ENCODE measurements at regions not wholly inside any gene's neighbourhood (a gene's known extent, or its start where the extent isn't known, plus 50 kb on each side); places are given as distances from the start of the nearest gene placed in this dataset.
"Not testable (repeated sequence)": the region's sequence is repeated elsewhere in the genome, so short reads cannot be mapped to it uniquely, and the experiment has no call there.

DNA sequence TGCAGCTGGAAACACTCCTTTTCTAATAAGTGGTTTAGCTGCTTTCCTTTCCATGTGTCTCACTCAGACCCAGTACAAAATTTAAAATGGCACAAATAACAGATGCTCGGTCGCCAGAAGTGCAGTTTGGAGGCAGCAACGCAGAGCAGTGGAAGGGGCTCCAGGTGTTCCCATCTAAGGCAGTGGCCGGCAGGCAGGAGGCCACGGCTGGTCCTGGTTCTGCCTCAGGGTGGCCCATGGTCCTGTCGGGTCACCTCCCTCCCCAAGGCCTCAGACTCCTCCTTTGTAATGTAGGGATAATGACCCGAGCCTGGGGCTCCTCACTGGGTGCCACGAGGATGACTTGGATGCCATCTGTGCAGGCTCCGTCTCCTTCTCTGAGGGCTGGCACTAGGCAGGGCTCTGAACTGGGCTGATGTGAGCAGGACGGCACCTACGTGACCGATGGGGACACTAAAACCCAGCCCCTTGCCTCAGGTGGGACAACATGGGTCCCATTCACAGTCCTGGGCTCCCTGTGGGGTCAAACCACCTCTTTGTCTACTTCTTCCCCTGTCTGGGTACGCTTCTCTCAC is 80.9 kb upstream of the SLC66A3 start:
- ATAC-seq (no peak), DNase-seq (no peak)
- Mint-ChIP-seq H3K4me1 (peaks cover 0 to 3% (median 1%) of the 10 kb centered on the region in 4 donors), H3K36me3 (no peaks in the 10 kb centered on the region), H3K27me3 (peaks cover 13 to 35% (median 31%) of the 10 kb centered on the region in 5 donors), H3K9me3 (peaks cover 0 to 3% (median 0%) of the 10 kb centered on the region in 9 donors), H3K4me3 (no peak overlapping the region), H3K27ac (no peak overlapping the region)
- POLR2A ChIA-PET, result no interaction called here

DNA sequence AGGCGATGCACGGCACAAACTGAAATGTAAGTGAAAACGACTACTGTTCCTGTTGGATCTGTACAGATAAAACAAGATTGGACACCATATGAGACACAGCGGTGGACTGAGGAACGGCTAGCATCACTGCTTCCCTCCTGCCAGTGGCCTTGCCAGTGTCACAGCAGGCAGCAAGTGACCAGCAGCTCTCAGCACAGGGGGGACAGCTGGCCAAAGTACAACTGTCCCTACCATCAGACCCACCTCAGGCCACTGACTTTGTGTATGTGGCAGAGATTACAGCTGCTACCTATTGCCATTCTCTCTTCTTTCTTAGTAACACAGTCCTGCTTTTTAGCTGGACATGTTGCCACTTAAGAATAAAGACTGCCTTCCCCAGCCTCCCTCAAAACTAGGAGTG is 80.0 kb upstream of the SLC66A3 start:
- peaks cover 10 to 41% (median 28%) of the 10 kb centered on the region in 5 donors for H3K27me3 Mint-ChIP-seq
- POLR2A ChIA-PET, result no interaction called here
- no peak for DNase-seq
- no peak for ATAC-seq
- H3K4me1 Mint-ChIP-seq, result peaks cover 0 to 3% (median 1%) of the 10 kb centered on the region in 4 donors
- H3K36me3 Mint-ChIP-seq, result no peaks in the 10 kb centered on the region
- H3K27ac Mint-ChIP-seq, result no peak overlapping the region
- H3K9me3 Mint-ChIP-seq, result peaks cover 0 to 3% (median 0%) of the 10 kb centered on the region in 9 donors
- no peak overlapping the region for H3K4me3 Mint-ChIP-seq

DNA sequence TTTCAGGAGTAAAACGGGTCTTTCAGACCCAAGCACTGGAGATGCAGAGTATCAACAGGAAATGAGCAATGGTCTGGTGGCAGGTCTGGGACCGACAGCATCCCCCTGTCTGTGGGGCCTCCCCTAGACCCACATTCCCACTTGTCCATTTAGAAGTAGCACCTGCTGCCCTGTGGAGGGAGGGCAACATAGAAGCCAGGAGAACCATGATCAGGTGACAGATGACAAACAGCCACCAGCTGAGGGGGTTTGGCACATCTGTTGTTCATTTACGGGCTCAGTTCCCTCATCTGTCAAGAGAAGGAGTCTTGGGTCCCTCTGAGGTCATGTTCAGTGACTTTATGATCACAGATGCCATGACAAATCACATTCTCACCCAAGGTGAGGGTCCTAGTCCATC is 77.9 kb upstream of the SLC66A3 start:
- Mint-ChIP-seq H3K27me3 (peaks cover 4 to 31% (median 19%) of the 10 kb centered on the region in 5 donors), H3K4me3 (no peak overlapping the region), H3K4me1 (no peaks in the 10 kb centered on the region), H3K27ac (no peak overlapping the region), H3K9me3 (no peaks in the 10 kb centered on the region), H3K36me3 (no peaks in the 10 kb centered on the region)
- no peak for DNase-seq
- ATAC-seq, result no peak
- POLR2A ChIA-PET, result no interaction called here

DNA sequence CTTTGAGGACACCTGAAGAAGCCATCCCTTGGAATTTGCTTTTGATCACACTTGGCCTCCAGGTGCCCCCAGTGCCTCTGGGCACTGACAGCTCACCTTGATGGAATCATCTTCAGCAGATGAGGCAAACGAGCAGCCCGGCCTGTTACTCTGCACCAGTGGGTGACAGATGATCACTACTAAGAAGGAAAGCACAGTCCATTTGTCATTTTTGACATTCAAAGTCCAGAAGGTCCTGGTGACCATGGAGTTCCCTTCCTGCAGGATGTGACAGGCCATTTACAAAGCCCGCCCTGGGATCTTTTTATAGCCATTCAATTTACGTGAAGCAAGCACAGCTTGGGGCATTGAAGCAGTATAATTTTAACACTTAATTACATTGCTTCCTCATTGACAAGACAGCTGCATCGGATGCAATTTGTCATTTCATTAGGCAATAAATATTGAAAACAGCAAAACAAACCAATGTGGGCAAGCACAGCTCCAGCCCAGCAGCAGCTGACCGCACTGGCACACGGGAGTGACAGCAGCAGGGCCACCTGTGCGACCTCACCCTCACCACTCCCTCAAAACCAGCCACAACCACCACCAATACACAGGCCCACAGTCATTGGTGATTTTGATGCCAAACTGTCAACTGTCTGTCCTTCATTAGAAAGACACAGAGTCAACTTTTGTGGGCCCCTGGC is 76.0 kb upstream of the SLC66A3 start:
- Mint-ChIP-seq H3K9me3 (no peaks in the 10 kb centered on the region), H3K36me3 (no peaks in the 10 kb centered on the region), H3K4me1 (no peaks in the 10 kb centered on the region), H3K4me3 (no peak overlapping the region), H3K27me3 (peaks cover 3 to 33% (median 12%) of the 10 kb centered on the region in 5 donors), H3K27ac (peak overlapping the region in 1 of 10 donors; percentile 65)
- ATAC-seq, result no peak
- POLR2A ChIA-PET, result no interaction called here
- no peak for DNase-seq

DNA sequence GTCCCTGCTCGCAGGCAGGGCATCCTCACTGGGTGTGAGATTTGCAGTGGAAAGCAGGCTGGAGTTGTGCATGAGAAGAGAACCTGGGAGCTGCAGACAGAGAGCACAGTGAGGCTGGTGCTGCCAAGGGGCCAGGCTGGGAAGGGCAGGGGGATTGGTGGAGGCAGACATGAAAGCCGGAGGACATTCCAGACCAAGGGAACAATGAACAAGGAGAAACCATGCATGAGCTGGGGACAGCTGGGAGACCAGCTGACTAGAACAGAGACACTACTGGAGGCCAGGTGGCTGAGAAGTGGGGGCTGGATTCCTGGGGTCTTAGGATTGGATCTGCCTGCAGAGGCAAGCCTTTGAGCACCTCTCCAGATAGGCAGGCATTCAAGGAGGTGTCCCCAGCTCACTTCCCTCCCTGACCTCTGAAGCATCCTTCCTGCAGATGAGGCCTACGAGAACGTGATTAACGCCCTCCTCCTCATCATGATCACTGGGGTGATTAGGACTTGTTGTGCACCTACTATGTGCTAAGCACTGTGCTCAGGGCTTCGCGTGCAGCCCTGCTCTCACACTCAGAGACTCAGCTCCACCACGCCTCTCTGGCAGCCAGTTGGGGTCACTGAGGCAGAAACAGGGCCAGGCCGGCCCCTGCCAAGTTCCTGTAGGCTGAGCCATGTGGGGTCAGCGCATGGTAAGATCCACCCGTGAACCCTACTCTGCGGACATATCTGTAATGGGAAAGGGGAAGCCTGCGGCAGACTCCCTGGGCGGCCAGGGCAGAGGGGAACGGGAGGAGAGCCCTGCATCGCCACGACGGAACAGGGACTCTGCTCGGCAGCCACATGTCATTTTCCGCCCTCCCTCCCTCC is 74.8 kb upstream of the SLC66A3 start:
- Mint-ChIP-seq H3K4me1 (no peaks in the 10 kb centered on the region), H3K4me3 (no peak overlapping the region), H3K9me3 (no peaks in the 10 kb centered on the region), H3K36me3 (no peaks in the 10 kb centered on the region), H3K27me3 (peaks cover 3 to 45% (median 13%) of the 10 kb centered on the region in 5 donors), H3K27ac (no peak overlapping the region)
- ATAC-seq, result no peak
- POLR2A ChIA-PET, result no interaction called here
- DNase-seq, result no peak

DNA sequence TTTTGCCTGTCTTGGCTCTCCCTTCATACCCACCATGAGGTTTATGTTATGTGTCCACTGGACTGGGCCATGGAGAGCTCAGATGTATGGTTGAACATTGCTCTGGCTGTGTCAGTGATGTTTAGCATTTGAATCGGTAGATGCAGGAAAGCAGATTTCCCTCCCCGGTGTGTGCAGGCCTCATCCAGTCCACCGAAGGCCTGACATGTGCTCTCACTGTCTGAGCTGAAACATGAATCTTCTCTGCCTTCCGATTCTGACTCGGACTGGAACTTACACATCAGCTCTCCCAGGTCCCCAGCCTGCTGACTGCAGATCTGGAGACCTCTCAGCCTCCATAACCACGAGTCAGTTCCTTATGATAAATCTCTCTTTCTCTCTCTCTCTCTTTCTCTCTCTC is 72.4 kb upstream of the SLC66A3 start:
- Mint-ChIP-seq H3K27me3 (peaks cover 7 to 45% (median 13%) of the 10 kb centered on the region in 5 donors), H3K4me1 (no peaks in the 10 kb centered on the region), H3K27ac (no peak overlapping the region), H3K9me3 (no peaks in the 10 kb centered on the region), H3K4me3 (no peak overlapping the region), H3K36me3 (no peaks in the 10 kb centered on the region)
- ATAC-seq (no peak), DNase-seq (no peak)
- POLR2A ChIA-PET, result no interaction called here

GRCh38 chr2:11088821-11089220 is 66.4 kb upstream of the SLC66A3 start:
- DNase-seq, H3K9me3 Mint-ChIP-seq, H3K4me3 Mint-ChIP-seq, H3K4me1 Mint-ChIP-seq, H3K36me3 Mint-ChIP-seq, POLR2A ChIA-PET, ATAC-seq, H3K27ac Mint-ChIP-seq: not testable (repeated sequence)
- peaks cover 3 to 25% (median 11%) of the 10 kb centered on the region in 5 donors for H3K27me3 Mint-ChIP-seq

GRCh38 chr2:11090187-11090586 is 65.1 kb upstream of the SLC66A3 start:
- peaks cover 3 to 16% (median 8%) of the 10 kb centered on the region in 5 donors for H3K27me3 Mint-ChIP-seq
- no peak overlapping the region for H3K27ac Mint-ChIP-seq
- DNase-seq (peak in 1 of 10 donors; percentile 9), ATAC-seq (no peak)
- H3K36me3 Mint-ChIP-seq, result no peaks in the 10 kb centered on the region
- H3K9me3 Mint-ChIP-seq, result no peaks in the 10 kb centered on the region
- H3K4me1 Mint-ChIP-seq, result no peaks in the 10 kb centered on the region
- POLR2A ChIA-PET, result no interaction called here
- no peak overlapping the region for H3K4me3 Mint-ChIP-seq

DNA sequence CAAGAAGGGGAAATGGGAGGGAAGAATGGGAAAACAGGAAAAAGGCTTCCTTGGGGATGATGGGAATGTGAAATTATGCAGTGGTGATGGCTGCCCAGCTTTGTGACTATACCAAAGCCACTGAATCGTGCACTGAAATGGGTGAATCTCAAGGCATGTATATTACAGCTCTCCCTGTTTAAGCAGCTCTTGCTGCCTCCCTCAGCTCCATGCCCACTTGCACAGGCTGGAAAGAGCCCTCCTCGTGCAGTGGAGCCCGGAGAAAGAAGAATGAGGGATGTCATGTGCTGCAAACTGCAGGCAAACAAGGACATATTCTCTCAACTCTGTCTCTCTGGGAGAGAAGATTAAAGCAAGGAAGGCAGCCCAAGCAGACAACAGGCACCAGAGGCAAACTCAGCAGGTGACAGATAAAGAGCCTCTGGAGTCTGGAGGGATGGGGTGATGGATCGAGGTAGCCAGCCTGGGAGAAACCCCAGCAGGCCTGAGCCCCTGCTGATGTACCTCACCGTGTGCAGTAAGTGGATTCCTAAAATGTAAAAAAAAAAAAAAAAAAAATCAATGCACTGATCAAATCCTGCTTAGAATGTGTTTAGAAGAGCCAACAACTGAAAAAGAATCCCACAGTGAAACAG is 62.4 kb upstream of the SLC66A3 start:
- peaks cover 1 to 15% (median 4%) of the 10 kb centered on the region in 5 donors for H3K27me3 Mint-ChIP-seq
- H3K4me3 Mint-ChIP-seq, result no peak overlapping the region
- ATAC-seq (no peak), DNase-seq (no peak)
- H3K27ac Mint-ChIP-seq, result no peak overlapping the region
- no peaks in the 10 kb centered on the region for H3K36me3 Mint-ChIP-seq
- POLR2A ChIA-PET, result no interaction called here
- H3K9me3 Mint-ChIP-seq, result no peaks in the 10 kb centered on the region
- no peaks in the 10 kb centered on the region for H3K4me1 Mint-ChIP-seq

GRCh38 chr2:11093467-11093866 is 61.8 kb upstream of the SLC66A3 start:
- no peaks in the 10 kb centered on the region for H3K9me3 Mint-ChIP-seq
- no peak for ATAC-seq
- peaks cover 0 to 15% (median 2%) of the 10 kb centered on the region in 5 donors for H3K27me3 Mint-ChIP-seq
- POLR2A ChIA-PET, result no interaction called here
- H3K36me3 Mint-ChIP-seq, result no peaks in the 10 kb centered on the region
- no peak overlapping the region for H3K27ac Mint-ChIP-seq
- H3K4me3 Mint-ChIP-seq, result no peak overlapping the region
- DNase-seq, result no peak
- H3K4me1 Mint-ChIP-seq, result no peaks in the 10 kb centered on the region

DNA sequence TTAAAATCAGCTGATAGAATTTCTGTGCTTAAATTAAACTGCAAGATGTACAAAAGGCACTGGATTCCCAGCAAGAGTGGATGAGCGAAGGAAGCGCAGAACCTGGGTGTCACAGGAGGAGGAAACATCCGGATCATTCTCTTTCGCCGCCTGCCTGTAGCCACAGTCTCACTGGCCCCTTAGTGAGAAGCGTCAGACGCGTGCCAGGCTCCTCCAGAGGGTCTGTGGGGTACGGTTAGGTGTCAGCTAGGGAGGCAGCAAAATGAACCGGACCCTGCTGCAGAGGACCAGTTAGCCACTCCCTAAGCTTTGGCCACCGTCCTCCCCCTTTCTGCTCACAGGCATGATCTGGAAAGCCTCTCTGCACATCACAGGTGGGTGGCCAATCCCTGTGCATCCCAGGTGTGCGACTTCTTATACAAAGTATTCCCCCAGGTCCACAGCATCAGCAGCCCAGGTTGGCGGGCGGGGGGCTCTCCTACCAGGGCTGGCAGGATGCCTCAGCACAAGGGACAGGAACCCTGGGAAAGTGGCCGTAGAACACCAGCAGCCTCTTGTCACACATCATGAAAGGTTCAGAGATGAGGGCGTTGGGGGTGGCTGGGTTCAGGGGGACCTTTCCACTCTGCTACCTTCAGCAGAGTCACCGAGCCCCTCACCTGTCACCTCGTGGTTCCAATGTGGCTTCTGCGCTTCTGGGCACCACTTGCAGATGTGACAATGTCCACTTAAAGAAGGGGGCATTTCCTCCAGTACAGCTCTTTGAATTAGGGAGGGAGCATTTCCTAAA is 61.1 kb upstream of the SLC66A3 start:
- Mint-ChIP-seq H3K4me3 (no peak overlapping the region), H3K4me1 (no peaks in the 10 kb centered on the region), H3K36me3 (no peaks in the 10 kb centered on the region), H3K27ac (no peak overlapping the region), H3K9me3 (no peaks in the 10 kb centered on the region), H3K27me3 (peaks cover 0 to 9% (median 2%) of the 10 kb centered on the region in 5 donors)
- POLR2A ChIA-PET, result no interaction called here
- no peak for DNase-seq
- ATAC-seq, result no peak

- no peak overlapping the region for H3K4me3 Mint-ChIP-seq
- no peak for ATAC-seq
These were observed 58.7 kb upstream of the SLC66A3 start for GRCh38 chr2:11096591-11096990.

More at GRCh38 chr2:11096591-11096990, 58.7 kb upstream of the SLC66A3 start:
- peaks cover 0 to 22% (median 0%) of the 10 kb centered on the region in 5 donors for H3K27me3 Mint-ChIP-seq
- no peak for DNase-seq
- POLR2A ChIA-PET, result no interaction called here
- H3K36me3 Mint-ChIP-seq, result no peaks in the 10 kb centered on the region
- no peaks in the 10 kb centered on the region for H3K4me1 Mint-ChIP-seq
- H3K9me3 Mint-ChIP-seq, result no peaks in the 10 kb centered on the region
- no peak overlapping the region for H3K27ac Mint-ChIP-seq

All from naive thymus-derived CD8-positive, alpha-beta T cell (primary cell).